ENCODE measurements at regions not wholly inside any gene's neighbourhood (a gene's known extent, or its start where the extent isn't known, plus 50 kb on each side); places are given as distances from the start of the nearest gene placed in this dataset.

DNA sequence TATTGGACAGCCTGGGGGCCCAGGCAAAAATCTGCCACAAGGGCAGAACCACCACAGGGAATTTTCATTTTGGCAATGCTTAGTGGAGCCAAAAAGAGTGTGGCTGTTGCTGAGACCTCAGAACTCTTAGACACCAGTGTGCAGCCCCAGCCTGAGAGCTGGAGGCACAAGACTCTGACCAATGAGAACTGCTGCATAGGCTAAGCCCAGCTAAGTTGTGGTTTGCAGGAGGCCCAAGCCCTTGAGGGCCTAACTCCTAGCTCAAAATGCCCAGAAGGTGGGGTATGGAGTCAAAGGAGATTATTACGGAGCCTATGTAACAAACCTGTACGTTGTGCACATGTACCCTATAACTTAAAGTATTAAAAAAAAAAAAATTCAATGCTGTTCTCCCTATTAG, 296.7 kb downstream of the TRAM1L1 start:
- TF ChIP-seq, protein P1, sequence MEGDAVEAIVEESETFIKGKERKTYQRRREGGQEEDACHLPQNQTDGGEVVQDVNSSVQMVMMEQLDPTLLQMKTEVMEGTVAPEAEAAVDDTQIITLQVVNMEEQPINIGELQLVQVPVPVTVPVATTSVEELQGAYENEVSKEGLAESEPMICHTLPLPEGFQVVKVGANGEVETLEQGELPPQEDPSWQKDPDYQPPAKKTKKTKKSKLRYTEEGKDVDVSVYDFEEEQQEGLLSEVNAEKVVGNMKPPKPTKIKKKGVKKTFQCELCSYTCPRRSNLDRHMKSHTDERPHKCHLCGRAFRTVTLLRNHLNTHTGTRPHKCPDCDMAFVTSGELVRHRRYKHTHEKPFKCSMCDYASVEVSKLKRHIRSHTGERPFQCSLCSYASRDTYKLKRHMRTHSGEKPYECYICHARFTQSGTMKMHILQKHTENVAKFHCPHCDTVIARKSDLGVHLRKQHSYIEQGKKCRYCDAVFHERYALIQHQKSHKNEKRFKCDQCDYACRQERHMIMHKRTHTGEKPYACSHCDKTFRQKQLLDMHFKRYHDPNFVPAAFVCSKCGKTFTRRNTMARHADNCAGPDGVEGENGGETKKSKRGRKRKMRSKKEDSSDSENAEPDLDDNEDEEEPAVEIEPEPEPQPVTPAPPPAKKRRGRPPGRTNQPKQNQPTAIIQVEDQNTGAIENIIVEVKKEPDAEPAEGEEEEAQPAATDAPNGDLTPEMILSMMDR (IDR thresholded peaks at IDR 0.05; ENCODE audit: insufficient read depth in 1 of 2, low read depth in 1 of 2, low read length in 1 of 2, severe bottlenecking in 1 of 2, unreplicated experiment in 1 of 2), result no peak
- Histone ChIP-seq H3K9me3 (no peaks in the 10 kb centered on the region), H3K4me3 (ENCODE audit: low read depth, low read length) (no peak overlapping the region), H3K36me3 (ENCODE audit: control insufficient read depth, insufficient read depth, low read length) (no peaks in the 10 kb centered on the region), H3K4me1 (no peaks in the 10 kb centered on the region), H3K27me3 (replicated peaks; ENCODE audit: control insufficient read depth, insufficient read depth, low read length) (no peaks in the 10 kb centered on the region)
- Mint-ChIP-seq H3K27ac (ENCODE audit: unreplicated experiment) (no peak overlapping the region), H3K27me3 (ENCODE audit: insufficient read depth, unreplicated experiment) (no peaks in the 10 kb centered on the region), H3K4me1 (ENCODE audit: low read depth, unreplicated experiment) (no peaks in the 10 kb centered on the region), H3K4me3 (ENCODE audit: unreplicated experiment) (no peak overlapping the region), H3K36me3 (ENCODE audit: insufficient read depth, unreplicated experiment) (no peaks in the 10 kb centered on the region), H3K9me3 (ENCODE audit: unreplicated experiment) (no peaks in the 10 kb centered on the region)
- no peak for DNase-seq
- intact Hi-C loops (cut with micrococcal nuclease; ENCODE audit: unreplicated experiment), result no loop called here
- POLR2A ChIA-PET, result no interaction called here
- CTCF ChIA-PET, result no interaction called here
- no TSS peak for BruUV-seq (replicated peaks)

DNA sequence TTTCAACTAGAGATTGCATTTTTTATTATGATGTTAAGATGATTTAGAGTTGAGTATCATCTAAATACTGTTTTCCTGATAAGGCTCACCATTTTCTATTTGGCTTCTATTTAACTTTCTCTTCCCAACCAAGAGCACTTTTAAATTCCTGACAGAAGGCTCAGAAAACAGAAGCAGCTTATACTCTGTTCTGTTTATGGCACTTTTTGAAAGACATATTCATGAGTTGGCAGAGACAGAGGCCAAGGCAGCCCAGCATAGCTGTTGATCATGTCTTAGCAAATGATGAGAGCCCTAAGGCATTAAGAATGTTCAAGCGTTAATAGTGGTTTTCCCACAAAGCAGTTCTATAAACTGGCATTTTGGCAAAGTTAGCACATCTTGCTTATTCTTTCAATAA, 330.3 kb downstream of the TRAM1L1 start:
- Histone ChIP-seq H3K27me3 (replicated peaks; ENCODE audit: control insufficient read depth, insufficient read depth, low read length) (no peaks in the 10 kb centered on the region), H3K4me3 (ENCODE audit: low read depth, low read length) (no peak overlapping the region), H3K9me3 (no peaks in the 10 kb centered on the region), H3K4me1 (no peaks in the 10 kb centered on the region), H3K36me3 (ENCODE audit: control insufficient read depth, insufficient read depth, low read length) (no peaks in the 10 kb centered on the region)
- no peaks in the 10 kb centered on the region for H3K4me1 Mint-ChIP-seq (ENCODE audit: low read depth, unreplicated experiment)
- no TSS peak for BruUV-seq (replicated peaks)
- H3K27ac Mint-ChIP-seq (ENCODE audit: unreplicated experiment), result no peak overlapping the region
- TF ChIP-seq, protein P1 (IDR thresholded peaks at IDR 0.05; ENCODE audit: insufficient read depth in 1 of 2, low read depth in 1 of 2, low read length in 1 of 2, severe bottlenecking in 1 of 2, unreplicated experiment in 1 of 2), result no peak
- intact Hi-C loops (cut with micrococcal nuclease; ENCODE audit: unreplicated experiment), result loop anchor here (2.0 kb wide), 1 partner anchor 48 kb away; no protein-coding TSS in a partner anchor
- no peaks in the 10 kb centered on the region for H3K9me3 Mint-ChIP-seq (ENCODE audit: unreplicated experiment)
- no peaks in the 10 kb centered on the region for H3K36me3 Mint-ChIP-seq (ENCODE audit: insufficient read depth, unreplicated experiment)
- no peak overlapping the region for H3K4me3 Mint-ChIP-seq (ENCODE audit: unreplicated experiment)
- ChIA-PET CTCF (no interaction called here), POLR2A (no interaction called here)
- DNase-seq, result no peak
- H3K27me3 Mint-ChIP-seq (ENCODE audit: insufficient read depth, unreplicated experiment), result no peaks in the 10 kb centered on the region

DNA sequence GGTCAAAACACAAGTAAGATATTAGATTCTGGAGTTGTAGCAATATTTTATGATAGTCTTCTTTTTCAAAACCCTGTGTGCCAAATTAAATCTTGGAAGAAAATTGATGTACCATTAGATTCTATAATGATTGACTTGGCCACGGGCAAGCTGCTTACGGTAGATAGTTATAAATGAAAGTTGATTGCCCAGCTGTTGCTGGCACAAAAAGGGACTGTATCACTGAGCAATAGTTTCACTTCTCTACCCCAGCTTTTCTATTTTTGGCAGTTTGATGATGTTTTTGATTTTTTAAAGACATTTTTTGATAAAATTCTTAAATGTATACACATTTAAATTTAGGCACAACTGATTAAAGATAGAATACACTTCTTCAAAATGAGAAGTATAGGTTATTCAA, 333.3 kb downstream of the TRAM1L1 start:
- no peaks in the 10 kb centered on the region for H3K27me3 ChIP-seq (replicated peaks; ENCODE audit: control insufficient read depth, insufficient read depth, low read length)
- POLR2A ChIA-PET, result no interaction called here
- no peaks in the 10 kb centered on the region for H3K9me3 ChIP-seq
- intact Hi-C loops (cut with micrococcal nuclease; ENCODE audit: unreplicated experiment), result no loop called here
- no peak for DNase-seq
- TF ChIP-seq, protein P1 (IDR thresholded peaks at IDR 0.05; ENCODE audit: insufficient read depth in 1 of 2, low read depth in 1 of 2, low read length in 1 of 2, severe bottlenecking in 1 of 2, unreplicated experiment in 1 of 2), result no peak
- BruUV-seq (replicated peaks), result no TSS peak
- H3K4me1 ChIP-seq, result no peaks in the 10 kb centered on the region
- no peaks in the 10 kb centered on the region for H3K9me3 Mint-ChIP-seq (ENCODE audit: unreplicated experiment)
- no peaks in the 10 kb centered on the region for H3K27me3 Mint-ChIP-seq (ENCODE audit: insufficient read depth, unreplicated experiment)
- H3K4me3 Mint-ChIP-seq (ENCODE audit: unreplicated experiment), result no peak overlapping the region
- CTCF ChIA-PET, result no interaction called here
- H3K4me3 ChIP-seq (ENCODE audit: low read depth, low read length), result no peak overlapping the region
- no peaks in the 10 kb centered on the region for H3K36me3 Mint-ChIP-seq (ENCODE audit: insufficient read depth, unreplicated experiment)
- no peaks in the 10 kb centered on the region for H3K36me3 ChIP-seq (ENCODE audit: control insufficient read depth, insufficient read depth, low read length)
- no peak overlapping the region for H3K27ac Mint-ChIP-seq (ENCODE audit: unreplicated experiment)
- H3K4me1 Mint-ChIP-seq (ENCODE audit: low read depth, unreplicated experiment), result no peaks in the 10 kb centered on the region
